Tibial nerve (tissue), 4 donors: ENCODE measurements at regions not wholly inside any gene's neighbourhood (a gene's known extent, or its start where the extent isn't known, plus 50 kb on each side); places are given as distances from the start of the nearest gene placed in this dataset.

Experiments used
- CTCF ChIP-seq, 5 experiments: fragments of 200-600 bp in 3 of 5; fragments of 450-650 bp in 2 of 5; sonication (generic) in 3 of 5; IDR thresholded peaks; one replicate each; pipeline ENCODE4 v1.5.1; 2016 to 2019; ENCODE audit warnings: antibody characterized with exemption in 5 of 5, mild to moderate bottlenecking in 3 of 5, moderate library complexity in 2 of 5
- EP300 ChIP-seq, 2 donors: sonication (generic); formaldehyde crosslinking; IDR thresholded peaks; one replicate each; pipeline ENCODE4 v1.6.1; 2017; ENCODE audit warnings: antibody characterized with exemption in 2 of 2, mild to moderate bottlenecking in 1 of 2
- POLR2A ChIP-seq, 2 donors: fragments of 450-650 bp; IDR thresholded peaks; one replicate each; pipeline ENCODE4 v1.6.1; 2017; ENCODE audit warnings: antibody characterized with exemption in 2 of 2, mild to moderate bottlenecking in 2 of 2, moderate library complexity in 2 of 2

GRCh38 chr11:109027851-109028250 lies 363.0 kb downstream of the DDX10 start:
- TF ChIP-seq EP300 (IDR thresholded peaks at IDR 0.05) (no peak), CTCF (IDR thresholded peaks at IDR 0.05) (no peak), POLR2A (IDR thresholded peaks at IDR 0.05) (no peak)
